Endothelial cell of umbilical vein (primary cell): ENCODE measurements at regions not wholly inside any gene's neighbourhood (a gene's known extent, or its start where the extent isn't known, plus 50 kb on each side); places are given as distances from the start of the nearest gene placed in this dataset.

Source experiments
- BruUV-seq: library from RNA; stranded (reverse); fragments of 400-500 nt; replicated peaks from 2 replicates; lab custom pipeline; 2021; lab: Mats Ljungman, UMichigan
- CTCF ChIA-PET: fragments of 300-600, 350-600 bp; sonication (Branson Sonifier 250); formaldehyde crosslinking; loops from one replicate; lab custom pipeline; 2021; ENCODE audit warnings: antibody characterized with exemption, inconsistent platforms; lab: Charles Lee
- POLR2A ChIA-PET: fragments of 300-600, 350-600 bp; sonication (Branson Sonifier 250); formaldehyde crosslinking; loops from one replicate; lab custom pipeline; 2021; ENCODE audit warnings: antibody characterized with exemption, inconsistent platforms; lab: Charles Lee
- DNase-seq: peaks from one replicate; pipeline ENCODE4 v3.0.0-alpha.2; 2011; ENCODE audit warnings: low read depth, low spot score
- FAIRE-seq: peaks from 2 replicates; lab custom pipeline; 2011; peaks lifted over from hg19 to GRCh38; lab: Jason Lieb, UNC
- H2AFZ ChIP-seq: 2 replicates; pipeline ENCODE4 v1.6.0; 2012; ENCODE audit warnings: low read depth, low read length, control low read depth, inconsistent platforms
- H3K27ac ChIP-seq: 2 replicates; pipeline ENCODE4 v1.5.1; 2011; ENCODE audit warnings: low read depth, mild to moderate bottlenecking, control low read depth, low read length, moderate library complexity; ENCODE audit not compliant: insufficient read depth
- H3K27me3 ChIP-seq, 2 experiments: 2 replicates each; pipeline versions ENCODE4 v1.6.0 to v1.6.1; 2011; ENCODE audit warnings: low read length in 2 of 2, mixed read lengths in 1 of 2; ENCODE audit not compliant: control insufficient read depth in 2 of 2, insufficient read depth in 2 of 2
- H3K36me3 ChIP-seq, 2 experiments: 2 replicates in 1 of 2; 3 replicates in 1 of 2; pipeline ENCODE4 v1.5.1; 2011; ENCODE audit warnings: low read length in 2 of 2, mild to moderate bottlenecking in 1 of 2, moderate library complexity in 1 of 2; ENCODE audit not compliant: control insufficient read depth in 2 of 2, insufficient read depth in 2 of 2; ENCODE audit errors: extremely low read depth in 1 of 2
- H3K4me1 ChIP-seq: 3 replicates; pipeline ENCODE4 v1.5.1; 2011; ENCODE audit warnings: mild to moderate bottlenecking, low read length; ENCODE audit not compliant: control insufficient read depth, insufficient read depth; ENCODE audit errors: extremely low read depth
- H3K4me2 ChIP-seq: 2 replicates; pipeline ENCODE4 v1.6.1; 2011; ENCODE audit warnings: low read length, control low read depth, mixed read lengths; ENCODE audit not compliant: insufficient read depth
- H3K4me3 ChIP-seq, 3 experiments: fragments of 200-600 bp in 1 of 3; sonication (generic), shearing (Covaris generic) in 1 of 3; replicated peaks in 1 of 3; 2 replicates each; pipeline ENCODE4 v1.5.1; 2011 to 2016; ENCODE audit warnings: control low read depth in 3 of 3, low read length in 3 of 3, mild to moderate bottlenecking in 2 of 3, inconsistent platforms in 1 of 3, low read depth in 1 of 3, moderate library complexity in 1 of 3; ENCODE audit not compliant: insufficient read depth in 1 of 3
- H3K79me2 ChIP-seq: 2 replicates; pipeline ENCODE4 v1.6.0; 2012; ENCODE audit warnings: low read length, inconsistent platforms; ENCODE audit not compliant: control insufficient read depth, insufficient read depth
- H3K9ac ChIP-seq: replicated peaks from 2 replicates; pipeline ENCODE3; 2011; ENCODE audit warnings: low read length, control low read depth; ENCODE audit not compliant: insufficient read depth; ENCODE audit errors: extremely low read depth
- H3K9me1 ChIP-seq: replicated peaks from 3 replicates; pipeline ENCODE4 v1.6.0; 2011; ENCODE audit warnings: mild to moderate bottlenecking, low read length; ENCODE audit not compliant: control insufficient read depth, insufficient read depth; ENCODE audit errors: extremely low read depth
- H3K9me3 ChIP-seq: replicated peaks from 2 replicates; pipeline ENCODE4 v1.5.1; 2012; ENCODE audit warnings: low read length, inconsistent platforms; ENCODE audit not compliant: control insufficient read depth, insufficient read depth
- H4K20me1 ChIP-seq: replicated peaks from 2 replicates; pipeline ENCODE3; 2011; ENCODE audit warnings: mild to moderate bottlenecking, low read length; ENCODE audit not compliant: control insufficient read depth, insufficient read depth; ENCODE audit errors: extremely low read depth
- EZH2 ChIP-seq: IDR thresholded peaks from 2 replicates; pipeline ENCODE4 v1.6.1; 2012; ENCODE audit warnings: borderline replicate concordance, low read depth, mild to moderate bottlenecking, moderate library complexity, low read length, inconsistent platforms; ENCODE audit not compliant: severe bottlenecking
- FOS ChIP-seq: IDR thresholded peaks from 2 replicates; pipeline ENCODE4 v1.6.1; 2011; ENCODE audit warnings: mild to moderate bottlenecking, low read length, moderate library complexity, borderline replicate concordance; ENCODE audit not compliant: insufficient read depth
- GATA2 ChIP-seq: IDR thresholded peaks from 2 replicates; pipeline ENCODE4 v1.7.0; 2011; ENCODE audit warnings: low read depth, mild to moderate bottlenecking, moderate library complexity, mixed read lengths, low read length; ENCODE audit not compliant: insufficient read length, insufficient read depth
- JUN ChIP-seq: IDR thresholded peaks from 2 replicates; pipeline ENCODE4 v1.6.1; 2011; ENCODE audit warnings: borderline replicate concordance, low read depth; ENCODE audit not compliant: insufficient read length, insufficient read depth
- MYC ChIP-seq: IDR thresholded peaks from one replicate; pipeline ENCODE4 v1.6.1; 2011; ENCODE audit warnings: mild to moderate bottlenecking, low read depth, low read length
- POLR2A ChIP-seq: IDR thresholded peaks from 2 replicates; pipeline ENCODE4 v1.6.1; 2012; ENCODE audit warnings: low read depth, mild to moderate bottlenecking, control low read depth, low read length
- POLR2AphosphoS5 ChIP-seq: IDR thresholded peaks from 2 replicates; pipeline ENCODE4 v1.6.1; 2012; ENCODE audit warnings: low read depth, mild to moderate bottlenecking, control low read depth, low read length, moderate library complexity; ENCODE audit not compliant: insufficient read depth
- dilution Hi-C: fragments of 300-500 bp; cut with MboI; formaldehyde crosslinking; loops from one replicate; pipeline ENCODE4 v1.15.0; 2019; ENCODE audit warnings: low sequenced_read_pairs; ENCODE audit not compliant: extremely low pct_ligation_motif_present
- intact Hi-C: fragments of 100-400 bp; cut with micrococcal nuclease; formaldehyde crosslinking; loops from one replicate; pipeline ENCODE4 v1.10.0; 2022
- TF ChIP-seq, protein P1 (sequence below), 2 donors: IDR thresholded peaks; 1 replicate in 1 of 2; 2 replicates in 1 of 2; pipeline ENCODE4 v1.5.1; 2011; ENCODE audit warnings: low read length in 2 of 2, mild to moderate bottlenecking in 2 of 2, moderate library complexity in 2 of 2, control low read depth in 1 of 2, inconsistent platforms in 1 of 2, low read depth in 1 of 2; ENCODE audit not compliant: insufficient read depth in 1 of 2; ENCODE audit errors: extremely low read depth in 1 of 2
- TF ChIP-seq, protein P2 (sequence below): IDR thresholded peaks from 2 replicates; pipeline ENCODE4 v1.6.1; 2011; ENCODE audit not compliant: insufficient read depth, insufficient read length

DNA sequence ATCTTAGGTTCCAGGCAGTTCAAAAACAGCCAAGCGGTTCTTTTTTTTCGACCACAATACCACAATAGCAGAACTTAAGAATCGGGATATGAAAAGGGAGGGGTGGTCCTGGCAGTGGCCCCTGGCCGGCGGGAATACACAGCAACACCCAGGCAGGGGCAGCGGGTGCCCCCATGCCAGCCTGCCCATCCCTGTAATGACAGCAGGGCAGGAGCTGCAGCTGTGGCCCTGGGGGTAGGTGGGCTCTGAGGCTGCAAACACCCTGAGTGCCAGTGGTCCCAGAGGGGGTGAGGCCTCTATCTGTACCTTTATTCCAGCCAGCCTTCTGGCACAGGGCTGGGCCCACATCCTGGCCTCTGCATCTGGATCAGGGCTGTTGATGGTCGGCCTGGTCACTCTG, 247.4 kb downstream of the SEMA3D start:
- POLR2A ChIA-PET = no interaction called here

More for the DNA sequence above, 247.4 kb downstream of the SEMA3D start:
- CTCF ChIA-PET = no interaction called here
- no peaks in the 10 kb centered on the region for H3K79me2 ChIP-seq
- TF ChIP-seq JUN = no peak
- TF ChIP-seq, protein P1, sequence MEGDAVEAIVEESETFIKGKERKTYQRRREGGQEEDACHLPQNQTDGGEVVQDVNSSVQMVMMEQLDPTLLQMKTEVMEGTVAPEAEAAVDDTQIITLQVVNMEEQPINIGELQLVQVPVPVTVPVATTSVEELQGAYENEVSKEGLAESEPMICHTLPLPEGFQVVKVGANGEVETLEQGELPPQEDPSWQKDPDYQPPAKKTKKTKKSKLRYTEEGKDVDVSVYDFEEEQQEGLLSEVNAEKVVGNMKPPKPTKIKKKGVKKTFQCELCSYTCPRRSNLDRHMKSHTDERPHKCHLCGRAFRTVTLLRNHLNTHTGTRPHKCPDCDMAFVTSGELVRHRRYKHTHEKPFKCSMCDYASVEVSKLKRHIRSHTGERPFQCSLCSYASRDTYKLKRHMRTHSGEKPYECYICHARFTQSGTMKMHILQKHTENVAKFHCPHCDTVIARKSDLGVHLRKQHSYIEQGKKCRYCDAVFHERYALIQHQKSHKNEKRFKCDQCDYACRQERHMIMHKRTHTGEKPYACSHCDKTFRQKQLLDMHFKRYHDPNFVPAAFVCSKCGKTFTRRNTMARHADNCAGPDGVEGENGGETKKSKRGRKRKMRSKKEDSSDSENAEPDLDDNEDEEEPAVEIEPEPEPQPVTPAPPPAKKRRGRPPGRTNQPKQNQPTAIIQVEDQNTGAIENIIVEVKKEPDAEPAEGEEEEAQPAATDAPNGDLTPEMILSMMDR (IDR thresholded peaks at IDR 0.05; ENCODE audit: extremely low read depth in 1 of 2, insufficient read depth in 1 of 2, low read depth in 1 of 2, low read length in 2 of 2) = no peak
- TF ChIP-seq POLR2AphosphoS5 = no peak
- no peak for TF ChIP-seq POLR2A
- no peak for TF ChIP-seq FOS
- TF ChIP-seq, protein P2, sequence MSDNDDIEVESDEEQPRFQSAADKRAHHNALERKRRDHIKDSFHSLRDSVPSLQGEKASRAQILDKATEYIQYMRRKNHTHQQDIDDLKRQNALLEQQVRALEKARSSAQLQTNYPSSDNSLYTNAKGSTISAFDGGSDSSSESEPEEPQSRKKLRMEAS = no peak
- TF ChIP-seq MYC = no peak
- TF ChIP-seq GATA2 = no peak
- no peak for TF ChIP-seq EZH2
- H3K27me3 ChIP-seq = no peaks in the 10 kb centered on the region
- dilution Hi-C loops (no loop called here), intact Hi-C loops (no loop called here)
- DNase-seq (no peak), FAIRE-seq (no peak)
- H3K4me1 ChIP-seq = no peaks in the 10 kb centered on the region
- H3K9me1 ChIP-seq = no peaks in the 10 kb centered on the region
- H3K9ac ChIP-seq = no peak overlapping the region
- no peak overlapping the region for H3K27ac ChIP-seq
- H4K20me1 ChIP-seq = no peaks in the 10 kb centered on the region
- H2AFZ ChIP-seq = no peak overlapping the region
- no peak overlapping the region for H3K4me2 ChIP-seq
- no TSS peak for BruUV-seq
- H3K4me3 ChIP-seq = no peak overlapping the region
- H3K9me3 ChIP-seq = no peaks in the 10 kb centered on the region
- H3K36me3 ChIP-seq = no peaks in the 10 kb centered on the region
